ENCODE measurements at regions not wholly inside any gene's neighbourhood (a gene's known extent, or its start where the extent isn't known, plus 50 kb on each side); places are given as distances from the start of the nearest gene placed in this dataset.
A peak's percentile ranks its signal among the peaks of the same experiment; 100 is the strongest.

DNA sequence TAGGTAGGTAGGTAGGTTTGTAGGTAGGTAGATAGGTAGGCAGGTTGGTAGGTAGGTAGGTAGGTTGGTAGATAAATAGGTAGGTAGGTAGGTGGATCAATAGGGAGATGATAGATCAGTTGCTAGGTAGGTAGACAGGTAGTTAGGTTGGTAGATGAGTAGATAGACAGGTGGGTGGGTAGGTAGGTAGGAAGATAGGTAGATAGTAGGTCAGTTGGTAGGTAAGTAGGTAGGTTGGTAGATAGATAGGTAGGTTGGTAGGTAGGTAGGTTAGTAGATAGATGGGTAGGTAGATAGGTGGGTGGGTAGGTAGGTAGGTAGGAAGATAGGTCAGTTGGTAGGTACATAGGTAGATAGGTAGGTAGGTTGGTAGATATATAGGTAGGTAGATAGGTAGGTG is 72.0 kb upstream of the PDE10A start:
- TF ChIP-seq POLR2A (IDR thresholded peaks at IDR 0.05), result no peak
- TF ChIP-seq, protein P1, sequence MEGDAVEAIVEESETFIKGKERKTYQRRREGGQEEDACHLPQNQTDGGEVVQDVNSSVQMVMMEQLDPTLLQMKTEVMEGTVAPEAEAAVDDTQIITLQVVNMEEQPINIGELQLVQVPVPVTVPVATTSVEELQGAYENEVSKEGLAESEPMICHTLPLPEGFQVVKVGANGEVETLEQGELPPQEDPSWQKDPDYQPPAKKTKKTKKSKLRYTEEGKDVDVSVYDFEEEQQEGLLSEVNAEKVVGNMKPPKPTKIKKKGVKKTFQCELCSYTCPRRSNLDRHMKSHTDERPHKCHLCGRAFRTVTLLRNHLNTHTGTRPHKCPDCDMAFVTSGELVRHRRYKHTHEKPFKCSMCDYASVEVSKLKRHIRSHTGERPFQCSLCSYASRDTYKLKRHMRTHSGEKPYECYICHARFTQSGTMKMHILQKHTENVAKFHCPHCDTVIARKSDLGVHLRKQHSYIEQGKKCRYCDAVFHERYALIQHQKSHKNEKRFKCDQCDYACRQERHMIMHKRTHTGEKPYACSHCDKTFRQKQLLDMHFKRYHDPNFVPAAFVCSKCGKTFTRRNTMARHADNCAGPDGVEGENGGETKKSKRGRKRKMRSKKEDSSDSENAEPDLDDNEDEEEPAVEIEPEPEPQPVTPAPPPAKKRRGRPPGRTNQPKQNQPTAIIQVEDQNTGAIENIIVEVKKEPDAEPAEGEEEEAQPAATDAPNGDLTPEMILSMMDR (IDR thresholded peaks at IDR 0.05), result no peak
- ATAC-seq, result no peak
- Histone ChIP-seq H3K4me3 (no peak overlapping the region), H3K27ac (no peak overlapping the region), H3K4me1 (no peaks in the 10 kb centered on the region), H3K36me3 (no peaks in the 10 kb centered on the region), H3K9me3 (no peaks in the 10 kb centered on the region), H3K27me3 (no peaks in the 10 kb centered on the region)
- no peak for DNase-seq
- intact Hi-C loops (cut with DNase I), result no loop called here

DNA sequence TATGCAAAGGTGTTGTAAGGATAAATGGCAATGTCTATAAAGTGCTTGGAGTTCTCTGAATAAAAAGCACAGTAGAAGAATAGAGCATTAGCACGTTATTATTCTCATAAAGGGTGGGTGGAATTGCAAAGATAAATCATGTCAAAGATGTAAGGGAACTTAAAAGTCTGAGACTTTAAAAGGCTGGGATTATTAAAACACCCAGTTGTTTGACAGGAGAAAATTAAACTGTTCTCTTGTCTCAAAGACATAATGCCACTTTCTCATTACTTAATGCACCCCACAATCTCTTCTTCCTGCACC is 70.4 kb upstream of the PDE10A start:
- H3K27me3 ChIP-seq, result no peaks in the 10 kb centered on the region
- WGBS (ENCODE audit: insufficient coverage, low coverage, low lambda C conversion rate, missing lambda C conversion rate), result 58% methylated on average over 1 of the region's 1 CpG
- H3K4me3 ChIP-seq, result no peak overlapping the region
- ATAC-seq (no peak), DNase-seq (no peak)
- no peaks in the 10 kb centered on the region for H3K4me1 ChIP-seq
- H3K27ac ChIP-seq, result no peak overlapping the region
- no peaks in the 10 kb centered on the region for H3K9me3 ChIP-seq
- TF ChIP-seq, protein P1 (IDR thresholded peaks at IDR 0.05), result no peak
- no peak for TF ChIP-seq POLR2A (IDR thresholded peaks at IDR 0.05)
- intact Hi-C loops (cut with DNase I), result loop anchor here in 1 of 2 donors (5.0 kb wide), 1 partner anchor 114 kb away; no protein-coding TSS in a partner anchor
- H3K36me3 ChIP-seq, result no peaks in the 10 kb centered on the region

DNA sequence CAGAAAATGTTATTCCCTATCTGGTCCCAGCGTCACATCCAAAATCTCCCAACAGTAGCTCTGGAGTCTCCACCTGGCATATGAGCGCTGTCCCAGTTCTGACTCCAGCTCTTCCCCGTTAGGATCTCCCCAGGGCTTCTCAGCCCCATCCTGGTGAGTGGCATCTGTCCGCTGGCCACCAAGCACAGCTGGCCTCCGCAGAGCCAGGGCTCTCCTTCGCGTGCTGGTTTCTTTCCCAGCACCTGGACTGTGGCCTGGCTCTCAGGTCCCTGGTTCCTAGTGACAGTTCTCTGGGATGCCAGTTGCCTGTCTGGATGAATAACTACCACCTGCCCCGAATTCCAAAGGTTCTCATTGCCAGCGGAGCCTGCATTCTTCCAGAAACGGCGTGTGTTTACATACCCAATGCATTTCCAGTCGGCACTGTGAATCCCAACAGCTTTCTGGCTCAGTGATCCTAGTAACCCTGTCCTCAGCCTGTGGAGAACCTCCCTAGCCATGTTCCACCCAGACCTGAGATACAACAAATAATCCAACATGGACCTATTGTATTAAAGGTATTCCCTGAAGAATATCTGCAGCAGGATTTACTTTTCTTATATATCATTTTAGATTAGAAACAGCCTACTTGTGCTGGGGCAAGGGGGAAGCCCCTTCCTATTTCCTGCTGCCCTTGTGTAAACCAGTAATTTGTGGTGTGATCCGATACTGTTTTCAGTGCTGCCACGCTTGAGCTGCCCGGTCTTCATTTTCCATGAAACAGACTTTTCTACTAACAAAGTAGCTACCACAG is 69.9 kb upstream of the PDE10A start:
- DNase-seq, result no peak
- intact Hi-C loops (cut with DNase I), result loop anchor here in 1 of 2 donors (5.0 kb wide), 1 partner anchor 114 kb away; no protein-coding TSS in a partner anchor
- TF ChIP-seq, protein P1 (IDR thresholded peaks at IDR 0.05), result no peak
- TF ChIP-seq POLR2A (IDR thresholded peaks at IDR 0.05), result no peak
- no peaks in the 10 kb centered on the region for H3K9me3 ChIP-seq
- H3K36me3 ChIP-seq, result no peaks in the 10 kb centered on the region
- no peaks in the 10 kb centered on the region for H3K27me3 ChIP-seq
- no peak overlapping the region for H3K4me3 ChIP-seq
- H3K4me1 ChIP-seq, result no peaks in the 10 kb centered on the region
- WGBS (ENCODE audit: insufficient coverage, low coverage, low lambda C conversion rate, missing lambda C conversion rate), result 77% methylated on average over 9 of the region's 15 CpGs
- no peak overlapping the region for H3K27ac ChIP-seq
- no peak for ATAC-seq

DNA sequence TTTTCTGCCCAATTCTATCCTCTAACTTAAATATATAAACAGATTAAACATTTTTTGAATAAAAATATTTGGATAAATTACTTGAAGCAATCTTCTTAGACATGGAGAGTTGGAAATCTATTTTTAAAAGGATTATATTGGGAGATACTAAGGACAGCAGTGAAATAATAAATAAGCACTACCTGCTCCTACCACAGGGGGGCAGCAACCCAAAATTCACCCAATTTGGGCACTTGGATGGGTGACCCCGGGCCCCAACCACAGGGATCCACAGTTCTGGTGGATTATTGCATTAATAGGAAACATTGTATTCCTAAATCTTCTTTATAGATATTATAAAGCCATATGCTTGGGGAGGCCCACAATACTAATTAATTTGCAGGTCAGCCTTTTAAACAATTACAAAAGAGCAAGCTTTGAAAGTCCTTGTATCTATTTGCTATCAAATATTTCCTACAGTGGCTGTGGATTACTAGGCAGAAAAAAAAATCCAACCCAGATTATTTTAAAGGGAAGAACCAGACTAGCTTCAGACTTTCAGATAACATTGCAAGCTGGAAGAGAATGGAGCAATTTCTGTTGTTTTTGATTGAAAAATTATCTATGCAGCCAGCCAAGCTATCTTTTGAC is 66.4 kb upstream of the PDE10A start:
- ATAC-seq (peak; percentile 81 to 89 (median 84)), DNase-seq (peak in 1 of 3 donors; percentile 68)
- H3K4me1 ChIP-seq, result no peaks in the 10 kb centered on the region
- WGBS (ENCODE audit: insufficient coverage, low coverage, low lambda C conversion rate, missing lambda C conversion rate), result 0% methylated on average over 1 of the region's 1 CpG
- H3K9me3 ChIP-seq, result no peaks in the 10 kb centered on the region
- intact Hi-C loops (cut with DNase I), result loop anchor here in 1 of 2 donors (5.0 kb wide), 1 partner anchor 118 kb away; no protein-coding TSS in a partner anchor
- no peak overlapping the region for H3K27ac ChIP-seq
- H3K4me3 ChIP-seq, result no peak overlapping the region
- no peaks in the 10 kb centered on the region for H3K36me3 ChIP-seq
- TF ChIP-seq, protein P1 (IDR thresholded peaks at IDR 0.05), result peak; percentile 68 to 89 (median 84)
- TF ChIP-seq POLR2A (IDR thresholded peaks at IDR 0.05), result no peak
- no peaks in the 10 kb centered on the region for H3K27me3 ChIP-seq

Data from right lobe of liver (tissue), 6 donors.